ENCODE measurements at regions not wholly inside any gene's neighbourhood (a gene's known extent, or its start where the extent isn't known, plus 50 kb on each side); places are given as distances from the start of the nearest gene placed in this dataset.
A peak's percentile ranks its signal among the peaks of the same experiment; 100 is the strongest.

GRCh38 chr1:67545364-67545763, 115.2 kb upstream of the SERBP1 start:
- ATAC-seq (no peak), DNase-seq (ENCODE audit: low read depth, low spot score) (no peak)
- TF ChIP-seq SIN3A (IDR thresholded peaks at IDR 0.05; ENCODE audit: borderline replicate concordance, insufficient read depth, low read depth, low read length), result no peak
- no peak for TF ChIP-seq TCF7L2 (IDR thresholded peaks at IDR 0.05; ENCODE audit: low read depth, low read length)
- TF ChIP-seq POLR2AphosphoS5 (IDR thresholded peaks at IDR 0.05; ENCODE audit: low read depth, low read length), result no peak
- TF ChIP-seq, protein P1, sequence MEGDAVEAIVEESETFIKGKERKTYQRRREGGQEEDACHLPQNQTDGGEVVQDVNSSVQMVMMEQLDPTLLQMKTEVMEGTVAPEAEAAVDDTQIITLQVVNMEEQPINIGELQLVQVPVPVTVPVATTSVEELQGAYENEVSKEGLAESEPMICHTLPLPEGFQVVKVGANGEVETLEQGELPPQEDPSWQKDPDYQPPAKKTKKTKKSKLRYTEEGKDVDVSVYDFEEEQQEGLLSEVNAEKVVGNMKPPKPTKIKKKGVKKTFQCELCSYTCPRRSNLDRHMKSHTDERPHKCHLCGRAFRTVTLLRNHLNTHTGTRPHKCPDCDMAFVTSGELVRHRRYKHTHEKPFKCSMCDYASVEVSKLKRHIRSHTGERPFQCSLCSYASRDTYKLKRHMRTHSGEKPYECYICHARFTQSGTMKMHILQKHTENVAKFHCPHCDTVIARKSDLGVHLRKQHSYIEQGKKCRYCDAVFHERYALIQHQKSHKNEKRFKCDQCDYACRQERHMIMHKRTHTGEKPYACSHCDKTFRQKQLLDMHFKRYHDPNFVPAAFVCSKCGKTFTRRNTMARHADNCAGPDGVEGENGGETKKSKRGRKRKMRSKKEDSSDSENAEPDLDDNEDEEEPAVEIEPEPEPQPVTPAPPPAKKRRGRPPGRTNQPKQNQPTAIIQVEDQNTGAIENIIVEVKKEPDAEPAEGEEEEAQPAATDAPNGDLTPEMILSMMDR (IDR thresholded peaks at IDR 0.05), result no peak
- ChIA-PET POLR2A (no interaction called here), CTCF (no interaction called here)
- Histone ChIP-seq H3K27ac (ENCODE audit: low read length) (peak overlapping the region; percentile 10; the same call in 1 of the 2 replicates), H3K27me3 (ENCODE audit: control insufficient read depth, insufficient read depth, low read length) (no peaks in the 10 kb centered on the region), H3K9me3 (ENCODE audit: control insufficient read depth, insufficient read depth, low read depth, low read length) (no peaks in the 10 kb centered on the region), H3K36me3 (ENCODE audit: control insufficient read depth, insufficient read depth, low read length) (no peaks in the 10 kb centered on the region), H3K4me3 (ENCODE audit: low read depth in 2 of 2, low read length in 2 of 2) (no peak overlapping the region), H3K4me1 (ENCODE audit: control insufficient read depth, insufficient read depth, low read length) (peaks cover 8% of the 10 kb centered on the region)
- in situ Hi-C loops (cut with HindIII; ENCODE audit: low pct_unique_long_range_greater_than_20kb, low sequenced_read_pairs), result loop anchor here (25.0 kb wide), 1 partner anchor 117 kb away; no protein-coding TSS in a partner anchor
- no TSS peak for BruUV-seq (replicated peaks)
- intact Hi-C loops (cut with micrococcal nuclease; ENCODE audit: unreplicated experiment), result no loop called here

DNA sequence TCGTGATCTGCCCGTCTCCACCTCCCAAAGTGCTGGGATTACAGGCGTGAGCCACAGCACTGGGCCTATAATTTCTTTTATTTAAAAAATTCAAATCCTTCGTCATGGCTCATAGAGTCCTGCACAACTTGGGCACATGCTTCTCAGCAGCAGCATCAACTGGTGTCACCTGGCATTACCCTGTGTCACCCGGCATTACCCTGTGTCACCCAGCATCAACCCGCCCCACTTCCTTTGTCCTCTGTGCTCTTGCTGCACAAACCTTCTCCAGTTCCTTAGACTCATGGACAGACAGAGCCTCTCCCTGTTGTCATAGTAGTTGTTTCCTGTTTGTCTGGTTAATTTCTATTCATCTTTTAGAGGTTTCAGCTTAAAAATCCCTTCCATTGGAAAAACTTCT, 121.2 kb upstream of the SERBP1 start:
- CTCF ChIA-PET, result no interaction called here
- in situ Hi-C loops (cut with HindIII; ENCODE audit: low pct_unique_long_range_greater_than_20kb, low sequenced_read_pairs), result no loop called here

More for the DNA sequence above, 121.2 kb upstream of the SERBP1 start:
- TF ChIP-seq POLR2AphosphoS5 (IDR thresholded peaks at IDR 0.05; ENCODE audit: low read depth, low read length), result no peak
- TF ChIP-seq, protein P2, sequence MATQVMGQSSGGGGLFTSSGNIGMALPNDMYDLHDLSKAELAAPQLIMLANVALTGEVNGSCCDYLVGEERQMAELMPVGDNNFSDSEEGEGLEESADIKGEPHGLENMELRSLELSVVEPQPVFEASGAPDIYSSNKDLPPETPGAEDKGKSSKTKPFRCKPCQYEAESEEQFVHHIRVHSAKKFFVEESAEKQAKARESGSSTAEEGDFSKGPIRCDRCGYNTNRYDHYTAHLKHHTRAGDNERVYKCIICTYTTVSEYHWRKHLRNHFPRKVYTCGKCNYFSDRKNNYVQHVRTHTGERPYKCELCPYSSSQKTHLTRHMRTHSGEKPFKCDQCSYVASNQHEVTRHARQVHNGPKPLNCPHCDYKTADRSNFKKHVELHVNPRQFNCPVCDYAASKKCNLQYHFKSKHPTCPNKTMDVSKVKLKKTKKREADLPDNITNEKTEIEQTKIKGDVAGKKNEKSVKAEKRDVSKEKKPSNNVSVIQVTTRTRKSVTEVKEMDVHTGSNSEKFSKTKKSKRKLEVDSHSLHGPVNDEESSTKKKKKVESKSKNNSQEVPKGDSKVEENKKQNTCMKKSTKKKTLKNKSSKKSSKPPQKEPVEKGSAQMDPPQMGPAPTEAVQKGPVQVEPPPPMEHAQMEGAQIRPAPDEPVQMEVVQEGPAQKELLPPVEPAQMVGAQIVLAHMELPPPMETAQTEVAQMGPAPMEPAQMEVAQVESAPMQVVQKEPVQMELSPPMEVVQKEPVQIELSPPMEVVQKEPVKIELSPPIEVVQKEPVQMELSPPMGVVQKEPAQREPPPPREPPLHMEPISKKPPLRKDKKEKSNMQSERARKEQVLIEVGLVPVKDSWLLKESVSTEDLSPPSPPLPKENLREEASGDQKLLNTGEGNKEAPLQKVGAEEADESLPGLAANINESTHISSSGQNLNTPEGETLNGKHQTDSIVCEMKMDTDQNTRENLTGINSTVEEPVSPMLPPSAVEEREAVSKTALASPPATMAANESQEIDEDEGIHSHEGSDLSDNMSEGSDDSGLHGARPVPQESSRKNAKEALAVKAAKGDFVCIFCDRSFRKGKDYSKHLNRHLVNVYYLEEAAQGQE (IDR thresholded peaks at IDR 0.05; ENCODE audit: insufficient read depth in 1 of 2, low read depth in 2 of 2, low read length in 1 of 2), result no peak
- TF ChIP-seq, protein P1 (IDR thresholded peaks at IDR 0.05), result no peak
- TF ChIP-seq SIN3A (IDR thresholded peaks at IDR 0.05; ENCODE audit: borderline replicate concordance, insufficient read depth, low read depth, low read length), result no peak
- no peak for TF ChIP-seq TCF7L2 (IDR thresholded peaks at IDR 0.05; ENCODE audit: low read depth, low read length)
- ATAC-seq, result no peak
- Histone ChIP-seq H3K4me3 (ENCODE audit: low read depth in 2 of 2, low read length in 2 of 2) (no peak overlapping the region), H3K36me3 (ENCODE audit: control insufficient read depth, insufficient read depth, low read length) (no peaks in the 10 kb centered on the region), H3K9me3 (ENCODE audit: control insufficient read depth, insufficient read depth, low read depth, low read length) (no peaks in the 10 kb centered on the region), H3K27me3 (ENCODE audit: control insufficient read depth, insufficient read depth, low read length) (no peaks in the 10 kb centered on the region), H3K27ac (ENCODE audit: low read length) (peak overlapping the region; percentile 9; the same call in 1 of the 2 replicates), H3K4me1 (ENCODE audit: control insufficient read depth, insufficient read depth, low read length) (peaks cover 5% of the 10 kb centered on the region)
- intact Hi-C loops (cut with micrococcal nuclease; ENCODE audit: unreplicated experiment), result no loop called here
- DNase-seq (ENCODE audit: low read depth, low spot score), result no peak
- BruUV-seq (replicated peaks), result no TSS peak
- POLR2A ChIA-PET, result no interaction called here
